Endothelial cell of umbilical vein (primary cell): ENCODE measurements at regions not wholly inside any gene's neighbourhood (a gene's known extent, or its start where the extent isn't known, plus 50 kb on each side); places are given as distances from the start of the nearest gene placed in this dataset.

Experiments
- BruUV-seq: library from RNA; stranded (reverse); fragments of 400-500 nt; replicated peaks from 2 replicates; lab custom pipeline; 2021; lab: Mats Ljungman, UMichigan
- CTCF ChIA-PET: fragments of 300-600, 350-600 bp; sonication (Branson Sonifier 250); formaldehyde crosslinking; loops from one replicate; lab custom pipeline; 2021; ENCODE audit warnings: antibody characterized with exemption, inconsistent platforms; lab: Charles Lee
- POLR2A ChIA-PET: fragments of 300-600, 350-600 bp; sonication (Branson Sonifier 250); formaldehyde crosslinking; loops from one replicate; lab custom pipeline; 2021; ENCODE audit warnings: antibody characterized with exemption, inconsistent platforms; lab: Charles Lee
- DNase-seq: peaks from one replicate; pipeline ENCODE4 v3.0.0-alpha.2; 2011; ENCODE audit warnings: low read depth, low spot score
- FAIRE-seq: peaks from 2 replicates; lab custom pipeline; 2011; peaks lifted over from hg19 to GRCh38; lab: Jason Lieb, UNC
- H2AFZ ChIP-seq: 2 replicates; pipeline ENCODE4 v1.6.0; 2012; ENCODE audit warnings: low read depth, low read length, control low read depth, inconsistent platforms
- H3K27ac ChIP-seq: 2 replicates; pipeline ENCODE4 v1.5.1; 2011; ENCODE audit warnings: low read depth, mild to moderate bottlenecking, control low read depth, low read length, moderate library complexity; ENCODE audit not compliant: insufficient read depth
- H3K27me3 ChIP-seq, 2 experiments: 2 replicates each; pipeline versions ENCODE4 v1.6.0 to v1.6.1; 2011; ENCODE audit warnings: low read length in 2 of 2, mixed read lengths in 1 of 2; ENCODE audit not compliant: control insufficient read depth in 2 of 2, insufficient read depth in 2 of 2
- H3K36me3 ChIP-seq, 2 experiments: 2 replicates in 1 of 2; 3 replicates in 1 of 2; pipeline ENCODE4 v1.5.1; 2011; ENCODE audit warnings: low read length in 2 of 2, mild to moderate bottlenecking in 1 of 2, moderate library complexity in 1 of 2; ENCODE audit not compliant: control insufficient read depth in 2 of 2, insufficient read depth in 2 of 2; ENCODE audit errors: extremely low read depth in 1 of 2
- H3K4me1 ChIP-seq: 3 replicates; pipeline ENCODE4 v1.5.1; 2011; ENCODE audit warnings: mild to moderate bottlenecking, low read length; ENCODE audit not compliant: control insufficient read depth, insufficient read depth; ENCODE audit errors: extremely low read depth
- H3K4me2 ChIP-seq: 2 replicates; pipeline ENCODE4 v1.6.1; 2011; ENCODE audit warnings: low read length, control low read depth, mixed read lengths; ENCODE audit not compliant: insufficient read depth
- H3K4me3 ChIP-seq, 3 experiments: fragments of 200-600 bp in 1 of 3; sonication (generic), shearing (Covaris generic) in 1 of 3; replicated peaks in 1 of 3; 2 replicates each; pipeline ENCODE4 v1.5.1; 2011 to 2016; ENCODE audit warnings: control low read depth in 3 of 3, low read length in 3 of 3, mild to moderate bottlenecking in 2 of 3, inconsistent platforms in 1 of 3, low read depth in 1 of 3, moderate library complexity in 1 of 3; ENCODE audit not compliant: insufficient read depth in 1 of 3
- H3K79me2 ChIP-seq: 2 replicates; pipeline ENCODE4 v1.6.0; 2012; ENCODE audit warnings: low read length, inconsistent platforms; ENCODE audit not compliant: control insufficient read depth, insufficient read depth
- H3K9ac ChIP-seq: replicated peaks from 2 replicates; pipeline ENCODE3; 2011; ENCODE audit warnings: low read length, control low read depth; ENCODE audit not compliant: insufficient read depth; ENCODE audit errors: extremely low read depth
- H3K9me1 ChIP-seq: replicated peaks from 3 replicates; pipeline ENCODE4 v1.6.0; 2011; ENCODE audit warnings: mild to moderate bottlenecking, low read length; ENCODE audit not compliant: control insufficient read depth, insufficient read depth; ENCODE audit errors: extremely low read depth
- H3K9me3 ChIP-seq: replicated peaks from 2 replicates; pipeline ENCODE4 v1.5.1; 2012; ENCODE audit warnings: low read length, inconsistent platforms; ENCODE audit not compliant: control insufficient read depth, insufficient read depth
- H4K20me1 ChIP-seq: replicated peaks from 2 replicates; pipeline ENCODE3; 2011; ENCODE audit warnings: mild to moderate bottlenecking, low read length; ENCODE audit not compliant: control insufficient read depth, insufficient read depth; ENCODE audit errors: extremely low read depth
- CTCF ChIP-seq, 2 donors: IDR thresholded peaks; 1 replicate in 1 of 2; 2 replicates in 1 of 2; pipeline ENCODE4 v1.5.1; 2011; ENCODE audit warnings: low read length in 2 of 2, mild to moderate bottlenecking in 2 of 2, moderate library complexity in 2 of 2, control low read depth in 1 of 2, inconsistent platforms in 1 of 2, low read depth in 1 of 2; ENCODE audit not compliant: insufficient read depth in 1 of 2; ENCODE audit errors: extremely low read depth in 1 of 2
- EZH2 ChIP-seq: IDR thresholded peaks from 2 replicates; pipeline ENCODE4 v1.6.1; 2012; ENCODE audit warnings: borderline replicate concordance, low read depth, mild to moderate bottlenecking, moderate library complexity, low read length, inconsistent platforms; ENCODE audit not compliant: severe bottlenecking
- FOS ChIP-seq: IDR thresholded peaks from 2 replicates; pipeline ENCODE4 v1.6.1; 2011; ENCODE audit warnings: mild to moderate bottlenecking, low read length, moderate library complexity, borderline replicate concordance; ENCODE audit not compliant: insufficient read depth
- JUN ChIP-seq: IDR thresholded peaks from 2 replicates; pipeline ENCODE4 v1.6.1; 2011; ENCODE audit warnings: borderline replicate concordance, low read depth; ENCODE audit not compliant: insufficient read length, insufficient read depth
- MAX ChIP-seq: IDR thresholded peaks from 2 replicates; pipeline ENCODE4 v1.6.1; 2011; ENCODE audit not compliant: insufficient read depth, insufficient read length
- MYC ChIP-seq: IDR thresholded peaks from one replicate; pipeline ENCODE4 v1.6.1; 2011; ENCODE audit warnings: mild to moderate bottlenecking, low read depth, low read length
- POLR2A ChIP-seq: IDR thresholded peaks from 2 replicates; pipeline ENCODE4 v1.6.1; 2012; ENCODE audit warnings: low read depth, mild to moderate bottlenecking, control low read depth, low read length
- dilution Hi-C: fragments of 300-500 bp; cut with MboI; formaldehyde crosslinking; loops from one replicate; pipeline ENCODE4 v1.15.0; 2019; ENCODE audit warnings: low sequenced_read_pairs; ENCODE audit not compliant: extremely low pct_ligation_motif_present
- intact Hi-C: fragments of 100-400 bp; cut with micrococcal nuclease; formaldehyde crosslinking; loops from one replicate; pipeline ENCODE4 v1.10.0; 2022

GRCh38 chr6:74282143-74282689 is 586.2 kb downstream of the CD109 start:
- no peaks in the 10 kb centered on the region for H3K9me3 ChIP-seq
- H3K4me3 ChIP-seq, result no peak overlapping the region
- no peak overlapping the region for H2AFZ ChIP-seq
- no TSS peak for BruUV-seq
- dilution Hi-C loops (no loop called here), intact Hi-C loops (no loop called here)
- no peak for FAIRE-seq
- H4K20me1 ChIP-seq, result no peaks in the 10 kb centered on the region
- no peak overlapping the region for H3K9ac ChIP-seq
- H3K79me2 ChIP-seq, result no peaks in the 10 kb centered on the region
- no peak for TF ChIP-seq FOS
- no peak for TF ChIP-seq POLR2A
- H3K36me3 ChIP-seq, result no peaks in the 10 kb centered on the region
- H3K4me2 ChIP-seq, result no peak overlapping the region
- DNase-seq, result no peak
- H3K4me1 ChIP-seq, result no peaks in the 10 kb centered on the region
- no peak overlapping the region for H3K27ac ChIP-seq
- no peaks in the 10 kb centered on the region for H3K27me3 ChIP-seq
- H3K9me1 ChIP-seq, result no peaks in the 10 kb centered on the region
- CTCF ChIA-PET, result no interaction called here
- POLR2A ChIA-PET, result no interaction called here

- dilution Hi-C loops (no loop called here), intact Hi-C loops (no loop called here)
- Histone ChIP-seq H3K27ac (no peak overlapping the region), H3K79me2 (no peaks in the 10 kb centered on the region), H3K4me1 (no peaks in the 10 kb centered on the region), H3K27me3 (no peaks in the 10 kb centered on the region), H4K20me1 (no peaks in the 10 kb centered on the region), H3K9me3 (no peaks in the 10 kb centered on the region), H3K9ac (no peak overlapping the region), H3K36me3 (no peaks in the 10 kb centered on the region), H2AFZ (no peak overlapping the region), H3K9me1 (no peaks in the 10 kb centered on the region), H3K4me3 (no peak overlapping the region), H3K4me2 (no peak overlapping the region)
- CTCF ChIA-PET, result interaction anchor here (0.7 to 0.9 kb wide), 3 partner anchors 12 to 924 kb away, joined by 3 read pairs; no protein-coding TSS in a partner anchor
- TF ChIP-seq EZH2, result no peak
- TF ChIP-seq CTCF (IDR thresholded peaks at IDR 0.05; ENCODE audit: extremely low read depth in 1 of 2, insufficient read depth in 1 of 2, low read depth in 1 of 2, low read length in 2 of 2), result peak in 1 of 2 donors; percentile 10
- TF ChIP-seq MYC, result no peak
- TF ChIP-seq JUN, result no peak
- no peak for TF ChIP-seq POLR2A
- no peak for TF ChIP-seq MAX
- FAIRE-seq (no peak), DNase-seq (no peak)
- POLR2A ChIA-PET, result no interaction called here
- no TSS peak for BruUV-seq
These were observed 584.2 kb downstream of the CD109 start for GRCh38 chr6:74280130-74280692.
